LoVo (cell line): ENCODE measurements at regions not wholly inside any gene's neighbourhood (a gene's known extent, or its start where the extent isn't known, plus 50 kb on each side); places are given as distances from the start of the nearest gene placed in this dataset.

ENCODE experiments used
- DNase-seq: peaks from one replicate; pipeline ENCODE4 v3.0.0-alpha.2; 2016; ENCODE audit warnings: low spot score

DNA sequence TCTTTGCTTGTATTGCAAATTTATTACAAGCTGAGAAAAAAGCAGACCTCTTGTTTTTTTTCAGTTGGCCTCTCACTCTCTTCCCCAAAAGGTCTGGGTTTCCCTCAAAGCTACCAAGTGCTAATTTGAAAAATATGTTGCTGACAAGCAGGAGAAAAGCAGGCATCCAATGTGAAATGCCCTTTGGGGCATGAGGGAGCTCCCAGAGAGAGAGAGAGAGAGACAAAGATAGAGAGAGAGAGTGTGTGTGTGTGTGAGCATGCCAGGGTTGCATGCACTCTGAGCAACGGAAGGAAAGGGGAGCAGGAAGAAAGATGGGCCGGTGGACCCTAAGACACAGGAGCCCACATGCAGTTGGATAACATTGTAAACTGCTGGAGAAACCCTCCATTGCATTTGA, 358.4 kb downstream of the TMEM38B start:
- no peak for DNase-seq

DNA sequence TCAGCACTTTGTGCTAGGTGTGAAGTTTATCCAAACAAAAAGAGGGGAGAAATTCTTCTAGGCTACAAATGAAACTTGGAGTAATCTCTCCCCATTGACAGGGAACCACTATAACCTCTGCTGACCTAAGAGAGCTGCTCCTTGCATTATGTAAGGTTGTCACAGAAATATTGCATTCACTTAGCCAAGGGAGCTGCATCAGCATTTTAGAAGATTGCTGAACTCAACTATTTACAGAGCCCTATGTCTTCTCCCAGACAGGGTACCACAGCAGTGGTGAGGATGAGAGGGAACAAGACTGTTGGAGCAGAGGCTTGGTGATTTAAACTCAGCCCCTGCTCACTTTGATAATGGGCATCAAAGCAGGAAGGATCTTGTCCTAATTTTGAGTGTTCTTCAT, 362.0 kb downstream of the TMEM38B start:
- no peak for DNase-seq

DNA sequence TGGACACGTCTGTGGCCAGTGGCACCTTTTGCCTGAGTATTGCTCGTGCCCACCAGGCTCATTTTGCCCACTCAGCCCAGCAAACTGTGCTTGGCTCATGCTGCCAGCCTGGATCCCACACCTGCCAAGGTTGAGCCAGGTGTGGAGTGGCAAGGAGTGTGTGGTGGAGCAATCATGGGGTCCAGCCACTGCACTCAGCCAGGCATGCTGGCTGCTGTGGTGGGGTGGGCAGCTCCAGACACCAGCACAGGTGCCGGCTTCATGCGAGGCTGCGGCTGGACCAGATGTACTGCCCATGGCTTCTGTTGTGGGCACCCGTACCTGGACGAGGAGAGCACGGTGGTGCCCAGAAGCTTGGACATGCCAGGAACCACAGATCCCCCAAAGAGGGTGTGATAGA, 364.1 kb downstream of the TMEM38B start:
- DNase-seq = no peak

DNA sequence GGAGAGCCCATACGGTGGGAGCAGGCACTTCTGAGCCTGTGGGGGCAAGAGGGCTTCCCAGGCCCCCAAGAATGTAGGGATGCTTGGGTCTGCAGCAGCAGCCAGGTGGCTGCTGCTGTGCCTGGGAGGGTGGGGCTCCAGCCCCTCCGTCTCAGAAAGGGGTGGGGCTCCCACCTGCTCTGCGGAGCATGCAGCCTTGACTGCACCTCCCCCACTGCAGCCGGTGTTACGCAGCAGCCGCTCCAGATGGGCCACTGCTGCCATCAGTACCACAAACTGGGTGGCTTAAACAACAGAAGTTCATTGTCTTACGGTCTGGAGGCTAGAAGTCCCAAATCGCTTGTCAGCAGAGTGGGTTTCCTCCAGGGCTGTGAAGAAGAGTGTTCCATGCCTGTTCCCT, 365.5 kb downstream of the TMEM38B start:
- DNase-seq = no peak

DNA sequence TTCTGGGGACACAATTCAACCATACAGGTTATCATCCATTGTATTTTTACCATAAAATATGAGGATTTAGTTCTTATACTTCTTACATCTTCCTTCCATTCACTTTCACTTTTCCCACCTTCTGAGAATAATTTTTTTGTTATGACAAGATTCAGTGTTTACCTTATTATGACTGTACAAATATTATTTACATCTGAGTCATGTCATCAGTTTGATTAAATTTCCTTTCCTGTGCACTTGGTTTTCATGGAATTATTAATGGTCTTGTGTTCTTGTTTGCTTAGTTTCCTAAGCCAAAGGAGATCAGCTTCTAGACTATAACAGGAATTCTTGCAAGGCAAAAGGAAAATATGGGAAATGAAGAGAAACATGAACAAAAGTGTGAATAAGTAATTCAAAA, 366.5 kb downstream of the TMEM38B start:
- DNase-seq = no peak

DNA sequence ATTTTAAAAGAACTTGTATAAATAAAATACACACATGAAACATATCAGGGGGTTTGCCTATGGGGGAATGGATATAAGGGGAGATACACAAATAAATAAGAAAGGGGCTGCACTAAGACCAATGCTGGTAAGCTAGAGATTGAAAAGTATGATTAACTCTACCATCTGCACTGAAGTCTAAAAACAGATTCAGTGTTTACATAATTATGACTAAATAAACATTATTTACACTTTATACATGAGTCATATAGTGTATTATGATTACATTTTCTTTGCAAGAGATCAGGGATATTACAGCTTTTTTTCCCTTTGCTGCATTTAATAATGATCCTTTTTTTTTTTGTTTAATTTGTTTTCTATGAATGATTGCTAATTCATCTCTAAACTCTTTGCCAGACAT, 367.9 kb downstream of the TMEM38B start:
- DNase-seq = no peak

DNA sequence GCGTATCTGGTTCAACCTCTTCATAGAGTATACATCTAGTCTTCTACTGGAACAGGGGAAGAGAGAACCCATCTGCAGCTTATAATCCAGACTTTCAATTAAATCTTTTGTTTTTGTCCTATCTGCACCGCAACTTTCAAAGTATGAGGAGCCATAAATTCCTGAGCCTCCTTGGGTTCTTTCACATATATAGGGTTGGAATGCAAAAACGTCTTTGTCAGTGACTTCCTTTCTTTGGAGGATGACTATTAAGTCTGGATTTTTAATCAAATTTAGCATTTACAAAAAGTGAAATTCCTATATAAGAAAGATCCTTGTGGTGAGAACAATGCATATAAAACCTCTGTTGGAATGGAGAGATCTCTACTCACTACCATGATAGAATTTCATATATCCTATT, 370.8 kb downstream of the TMEM38B start:
- DNase-seq = no peak

DNA sequence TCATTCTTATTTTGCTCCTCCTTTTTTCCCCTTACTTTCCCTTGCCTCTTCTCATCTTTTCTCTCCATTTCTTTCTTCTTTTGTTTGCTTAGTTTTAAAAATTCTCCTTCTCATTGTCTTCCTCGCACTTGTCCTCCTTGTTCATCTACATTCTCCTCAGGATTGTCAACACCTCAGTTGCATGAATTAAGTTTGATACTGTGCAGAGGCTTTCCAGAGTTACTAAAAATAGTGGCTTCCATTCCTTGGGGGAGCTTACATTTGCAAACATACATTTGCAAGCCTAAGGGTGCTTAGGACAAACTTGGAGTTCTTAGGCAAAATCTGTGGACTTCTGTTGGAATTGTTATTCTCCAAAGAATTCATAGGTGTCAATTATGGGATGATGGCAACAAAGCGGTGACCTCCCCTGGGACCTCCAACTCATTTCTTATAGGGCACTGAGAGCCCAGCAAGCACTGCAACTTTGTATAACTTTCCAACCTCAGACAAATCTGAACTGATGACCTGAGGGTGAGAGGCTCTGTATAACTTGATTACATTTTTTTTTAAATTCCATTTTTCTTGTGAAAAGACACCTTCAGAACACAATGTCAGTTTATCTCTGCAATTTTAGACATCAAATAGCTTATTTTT, 371.4 kb downstream of the TMEM38B start:
- no peak for DNase-seq

DNA sequence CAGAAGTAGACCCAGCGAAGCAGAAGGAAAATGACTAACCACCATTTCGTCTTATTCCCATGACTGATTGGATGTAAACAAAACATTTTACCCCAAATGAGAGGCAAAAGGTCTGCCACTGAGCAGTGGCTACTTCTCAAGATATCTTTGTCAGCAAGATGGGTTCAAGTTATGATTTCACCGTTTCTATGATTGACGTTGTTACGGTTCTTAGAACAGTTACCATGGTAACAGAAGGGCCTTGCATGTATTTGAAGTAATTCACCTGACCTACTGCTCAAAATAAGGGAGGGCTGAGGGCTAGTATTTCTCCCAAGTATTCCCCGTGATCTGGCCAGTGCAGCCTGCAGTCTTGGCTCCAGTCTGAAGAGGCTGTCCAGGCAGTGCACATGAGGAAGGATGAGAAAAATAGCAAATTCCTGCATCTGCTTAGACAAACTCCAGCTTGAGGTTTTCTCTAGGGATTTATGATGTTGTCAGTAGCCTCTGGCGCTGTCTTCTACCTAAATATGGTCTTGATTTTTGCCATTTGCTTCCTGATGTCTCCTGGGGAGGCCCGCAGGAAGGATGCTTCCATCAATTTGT, 372.7 kb downstream of the TMEM38B start:
- DNase-seq = no peak

DNA sequence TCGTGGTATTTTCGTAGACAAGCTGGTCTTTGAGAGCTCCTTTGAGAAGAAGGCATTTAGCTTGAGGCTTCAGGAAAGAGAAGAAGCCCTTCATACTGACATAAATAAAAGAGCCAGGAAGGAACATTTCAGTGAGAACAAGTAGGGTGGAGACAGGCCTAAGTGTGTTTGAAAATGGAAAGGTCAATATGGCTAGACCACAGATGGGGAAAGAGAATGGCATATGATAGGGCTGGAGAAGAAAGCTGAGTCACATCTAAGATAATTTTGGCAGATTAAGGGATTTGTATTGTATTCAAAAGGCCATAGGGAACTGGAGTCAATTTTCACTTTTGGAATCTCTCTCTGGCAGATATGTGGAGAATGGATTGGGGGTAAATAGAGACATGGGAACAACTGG, 374.9 kb downstream of the TMEM38B start:
- no peak for DNase-seq

DNA sequence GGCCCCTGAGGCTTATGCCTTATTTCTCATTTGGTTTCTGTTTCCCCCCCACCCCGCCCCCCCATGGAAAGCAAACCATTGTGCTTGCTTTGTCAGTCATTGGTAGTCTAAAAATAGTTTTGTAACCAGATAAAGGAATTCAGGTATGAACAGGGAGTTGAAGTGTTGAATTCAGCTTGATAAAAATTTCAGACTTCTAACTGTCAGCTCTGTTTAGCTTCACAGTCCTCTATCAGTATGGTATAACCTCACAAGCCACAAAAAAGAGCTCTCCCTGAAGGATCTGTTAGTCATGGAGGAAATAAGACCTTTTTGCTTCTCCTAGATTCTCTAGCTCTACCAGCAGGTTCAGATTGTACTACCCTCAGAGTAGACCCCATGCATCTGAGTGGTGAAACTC, 378.1 kb downstream of the TMEM38B start:
- no peak for DNase-seq

DNA sequence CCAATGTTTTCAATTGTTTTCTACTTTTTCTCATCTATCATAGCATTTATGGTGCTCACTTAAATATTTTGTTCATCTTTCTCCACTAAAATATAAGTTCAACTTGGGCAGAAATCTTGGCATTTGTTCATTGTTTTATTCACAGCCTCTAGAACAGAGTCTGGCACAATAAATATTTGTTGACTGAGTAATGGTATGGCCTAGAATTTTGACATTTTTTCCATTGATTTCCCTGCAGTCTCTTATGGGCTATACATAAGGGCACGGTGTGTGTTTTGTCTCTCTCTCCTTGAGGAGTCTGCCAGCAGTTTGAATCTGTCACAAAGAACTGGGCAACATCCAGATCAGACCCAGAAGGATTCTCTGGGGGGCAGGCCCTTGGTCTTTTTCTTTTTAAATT, 379.7 kb downstream of the TMEM38B start:
- no peak for DNase-seq

DNA sequence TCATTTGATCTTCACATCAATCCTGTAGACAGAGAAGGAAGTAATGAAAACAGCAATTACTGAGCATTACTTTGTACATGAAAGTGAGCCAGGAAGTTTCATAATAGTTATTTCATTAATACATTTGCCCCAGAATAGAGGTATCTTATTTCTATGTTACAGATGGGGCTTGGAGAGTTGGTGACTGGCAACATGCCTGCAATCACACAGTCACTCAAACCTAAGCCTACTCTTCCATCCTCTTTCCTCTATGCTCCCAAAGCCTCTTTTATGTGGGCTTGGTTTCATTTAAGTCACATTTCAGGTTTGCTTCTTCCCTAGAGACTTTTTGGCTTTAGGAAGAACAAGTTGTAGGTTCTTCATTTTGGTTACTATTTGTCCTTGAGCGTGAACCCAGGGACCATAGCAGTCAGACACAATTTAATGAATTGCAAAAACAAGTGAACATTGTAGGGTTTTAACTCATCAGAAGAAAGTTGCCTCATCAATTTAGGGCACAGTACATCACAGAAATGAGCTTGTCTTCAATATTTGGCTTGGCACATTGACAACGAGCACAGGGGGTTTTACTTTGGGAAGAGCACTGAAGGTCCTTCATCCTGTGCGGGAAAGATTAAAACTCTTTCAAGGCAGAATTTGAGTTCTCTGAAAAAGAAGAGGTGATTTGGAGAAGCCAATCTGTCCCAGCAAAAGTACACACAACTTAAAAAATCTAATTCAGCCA, 381.1 kb downstream of the TMEM38B start:
- DNase-seq = no peak

DNA sequence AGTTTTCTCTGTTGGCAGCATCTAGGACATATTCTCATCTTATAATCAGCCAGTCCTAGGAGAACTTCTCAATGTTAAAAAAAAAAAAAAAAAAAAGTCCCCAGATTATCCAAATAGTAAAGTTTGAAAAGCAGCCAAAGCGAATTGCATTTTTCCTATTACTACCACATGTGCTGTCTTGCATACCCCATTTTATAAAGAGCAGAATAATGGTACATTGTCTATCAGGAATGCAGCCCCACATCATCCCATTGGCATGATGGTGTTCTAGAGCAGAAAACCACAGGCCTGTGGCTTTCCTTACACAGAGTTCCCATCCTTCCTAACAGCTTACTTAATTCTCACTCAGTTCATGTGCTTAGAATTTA, 381.6 kb downstream of the TMEM38B start:
- no peak for DNase-seq

DNA sequence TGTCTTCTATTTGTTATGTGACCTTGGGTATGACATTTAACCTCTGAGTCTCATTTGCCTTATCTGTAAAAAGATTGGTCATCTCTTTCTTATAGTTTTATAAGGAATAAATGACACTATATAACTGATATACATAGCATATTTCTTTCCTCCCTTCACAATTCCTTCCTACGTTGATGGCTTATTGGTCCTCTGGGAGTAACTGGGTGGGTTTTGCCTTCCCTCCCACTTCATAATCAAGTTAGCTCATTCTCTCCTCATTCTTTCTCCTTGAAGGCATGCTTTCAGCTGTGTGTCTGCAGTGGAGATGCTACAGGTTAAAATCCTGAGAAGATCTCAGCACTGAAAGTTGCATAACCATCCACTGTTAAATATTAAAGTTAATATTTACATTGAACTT, 382.4 kb downstream of the TMEM38B start:
- DNase-seq = no peak

DNA sequence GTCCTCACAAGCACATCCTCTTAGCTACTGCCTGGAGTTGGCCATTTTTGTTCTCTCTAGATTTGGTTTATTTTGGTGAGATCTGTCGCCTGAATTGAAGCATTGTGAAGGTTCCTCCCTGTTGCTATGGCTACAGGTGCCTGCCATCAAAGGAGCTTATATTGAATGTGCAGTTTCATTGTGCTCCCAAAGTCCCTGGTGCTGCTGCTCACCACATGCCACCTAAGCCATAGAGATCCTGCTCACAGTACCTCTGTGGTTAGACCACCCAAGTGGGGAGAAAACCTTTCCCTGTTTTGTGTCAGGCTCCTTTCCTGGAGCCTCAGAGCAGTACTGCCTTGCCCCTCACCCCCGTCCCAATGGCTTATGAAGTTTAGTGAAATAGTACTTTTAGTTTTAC, 383.4 kb downstream of the TMEM38B start:
- DNase-seq = no peak

DNA sequence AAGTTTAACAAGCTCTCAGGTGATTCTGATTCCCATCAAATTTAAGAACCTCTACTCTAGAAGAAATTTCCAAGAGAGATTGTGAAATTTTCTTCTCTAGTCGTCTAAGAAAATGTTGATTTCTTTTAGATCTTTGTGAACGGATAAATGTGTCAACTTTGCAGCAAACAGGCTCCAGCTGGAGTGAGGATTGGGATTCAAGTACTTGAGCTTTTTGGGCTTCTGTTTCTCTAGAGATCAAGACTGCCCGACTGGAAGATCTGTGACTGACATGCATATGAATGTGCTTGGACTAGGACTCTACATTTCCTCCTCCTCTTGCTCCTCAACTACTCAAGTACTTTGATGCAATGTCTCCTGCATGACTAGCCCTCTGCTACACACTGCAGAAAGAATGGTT, 388.3 kb downstream of the TMEM38B start:
- DNase-seq = no peak

DNA sequence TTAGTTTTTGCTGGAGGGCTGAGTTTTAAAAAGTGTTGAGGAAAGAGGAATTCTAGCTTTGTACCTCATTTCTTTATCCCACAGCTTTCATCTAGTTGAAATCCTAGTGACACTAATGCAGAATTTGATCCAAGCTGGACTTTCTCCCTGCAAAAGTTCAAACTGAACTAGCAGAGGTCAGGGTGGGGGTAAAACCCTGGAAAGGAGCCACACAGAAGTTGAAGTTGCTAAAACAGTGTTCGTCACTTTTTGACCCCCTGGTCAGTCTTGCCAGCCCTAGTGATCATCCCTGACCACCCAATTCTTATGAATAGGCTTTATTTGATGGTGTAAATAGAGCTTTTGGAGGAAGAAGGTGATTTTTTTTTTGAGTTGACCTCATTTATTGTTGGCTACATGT, 390.4 kb downstream of the TMEM38B start:
- no peak for DNase-seq

DNA sequence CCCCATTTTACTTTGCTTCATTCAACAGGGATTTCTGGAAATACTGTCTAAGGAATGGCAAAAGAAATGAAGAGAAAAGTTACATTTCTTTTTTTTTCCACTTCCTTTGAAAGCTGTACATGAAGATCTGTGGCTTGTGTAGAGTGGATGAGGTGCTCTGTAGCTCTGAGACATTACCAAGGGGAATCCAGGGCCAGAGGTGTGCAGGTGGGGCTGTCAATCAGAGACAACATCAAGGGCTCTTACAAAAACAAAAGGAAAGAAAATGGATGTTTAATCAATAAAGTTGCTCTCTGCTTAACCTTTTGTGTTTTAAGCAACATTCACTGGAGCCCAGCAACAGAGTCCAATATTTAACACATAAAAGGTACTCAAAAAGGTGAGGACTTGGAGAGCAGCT, 391.1 kb downstream of the TMEM38B start:
- no peak for DNase-seq

DNA sequence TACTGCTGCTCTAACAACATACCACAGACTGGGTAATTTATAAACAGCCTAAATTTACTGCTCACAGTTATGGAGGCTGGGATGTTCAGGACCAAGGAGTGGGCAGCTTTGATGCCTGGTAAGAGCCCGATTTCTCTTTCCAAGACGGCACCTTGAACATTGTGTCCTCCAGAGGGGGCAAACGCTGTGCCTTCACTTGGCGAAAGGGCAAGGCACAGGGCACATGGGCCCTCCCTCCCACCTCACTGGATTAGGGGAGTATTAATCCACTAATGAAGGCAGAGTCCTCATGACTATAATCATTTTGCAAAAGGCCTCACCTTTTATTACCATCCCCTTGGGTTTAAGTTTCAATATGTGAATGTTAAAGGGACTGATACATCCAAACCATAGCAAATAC, 397.7 kb downstream of the TMEM38B start:
- DNase-seq = no peak

DNA sequence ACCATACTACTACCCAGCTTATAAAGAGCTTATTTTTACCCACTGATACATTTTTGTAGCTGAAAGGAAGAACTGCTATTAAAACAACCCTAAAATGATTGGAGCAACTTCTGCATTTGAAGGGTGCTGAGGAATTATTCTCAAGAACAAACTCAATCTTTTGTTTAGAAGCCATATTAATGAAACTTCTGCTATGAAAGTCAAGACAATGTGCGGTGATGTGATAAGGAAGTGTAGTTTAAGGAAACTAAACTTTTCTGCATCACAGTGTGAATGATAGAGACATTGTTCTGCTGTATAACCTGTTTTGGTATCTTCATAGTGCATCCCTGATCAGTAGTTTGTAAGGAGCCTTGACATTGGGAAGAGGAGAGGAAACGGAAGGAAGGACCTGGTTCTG, 408.5 kb downstream of the TMEM38B start:
- no peak for DNase-seq

DNA sequence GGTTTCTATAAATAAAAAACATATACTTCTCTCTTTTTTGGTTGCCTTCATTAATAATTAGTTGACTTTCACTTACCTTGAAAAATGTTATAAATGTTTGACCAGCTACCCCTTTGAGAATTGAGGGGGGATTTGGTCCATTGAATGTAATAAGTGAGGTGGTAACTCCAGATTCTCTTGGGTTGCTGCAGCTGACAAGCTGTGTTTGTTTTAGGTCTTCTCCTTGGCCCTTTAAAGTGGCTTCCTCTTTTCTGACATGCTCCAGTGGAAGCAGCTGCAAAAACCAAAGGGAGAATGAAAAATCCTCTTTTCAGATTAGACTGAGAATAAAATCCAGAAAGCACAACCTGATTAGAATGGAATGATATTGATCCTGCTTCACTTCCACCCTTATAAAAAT, 410.5 kb downstream of the TMEM38B start:
- no peak for DNase-seq

DNA sequence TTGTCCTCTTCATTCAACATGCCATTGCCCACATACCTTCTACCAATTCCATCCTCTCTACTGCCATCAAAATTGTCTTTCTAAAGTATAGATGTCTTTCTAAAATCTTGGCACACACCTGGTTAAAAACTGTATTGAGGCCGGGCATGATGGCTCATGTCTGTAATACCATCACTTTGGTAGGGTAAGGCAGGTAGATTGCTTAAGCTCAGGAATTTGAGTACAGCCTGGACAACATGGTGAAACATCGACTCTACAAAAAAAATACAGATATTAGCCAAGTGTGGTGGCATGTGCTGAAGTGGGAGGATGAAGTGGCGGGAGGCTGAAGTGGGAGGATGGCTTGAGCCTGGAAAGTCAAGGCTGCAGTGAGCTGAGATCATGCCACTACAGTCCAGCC, 412.1 kb downstream of the TMEM38B start:
- no peak for DNase-seq

DNA sequence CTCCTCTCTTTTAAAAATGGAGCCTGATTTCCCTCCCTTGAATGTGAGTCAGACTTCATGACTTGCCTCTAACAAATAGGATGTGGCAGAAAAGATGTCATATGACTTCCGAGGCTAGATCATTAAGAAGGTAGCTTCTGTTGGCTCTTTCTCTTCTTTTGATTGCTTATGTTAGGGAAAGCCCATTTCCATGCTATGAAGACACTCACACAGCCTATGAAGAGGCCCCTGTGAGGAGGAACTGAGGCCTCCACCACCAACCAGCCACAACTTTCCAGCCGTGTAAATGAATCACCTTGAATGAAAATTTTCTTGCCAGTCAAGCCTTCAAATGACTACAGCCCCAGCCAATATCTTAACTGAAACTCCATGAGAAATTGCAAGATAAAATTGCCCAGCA, 413.4 kb downstream of the TMEM38B start:
- no peak for DNase-seq
